ENCODE measurements at regions not wholly inside any gene's neighbourhood (a gene's known extent, or its start where the extent isn't known, plus 50 kb on each side); places are given as distances from the start of the nearest gene placed in this dataset.

DNA sequence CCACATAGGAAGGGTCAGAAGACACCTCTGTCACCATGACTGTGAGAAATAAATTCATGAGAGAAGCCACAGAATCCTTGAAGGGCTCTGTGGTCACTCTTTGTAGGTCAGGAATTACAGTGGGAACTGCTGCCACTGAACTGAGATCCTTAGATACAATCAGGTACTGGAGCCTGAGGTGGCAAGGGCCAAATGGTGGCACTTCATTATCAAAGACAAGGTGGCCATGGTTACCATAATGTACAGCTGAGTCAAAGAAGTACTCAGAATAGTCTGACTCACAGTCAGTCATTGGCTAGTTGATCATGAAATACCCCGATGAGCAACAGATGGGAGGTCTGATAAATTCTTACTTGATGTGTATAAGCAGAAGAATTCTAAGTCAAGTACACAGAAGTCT lies 131.9 kb downstream of the RTL3 start:
- H3K27ac Mint-ChIP-seq: no peak overlapping the region
- peaks cover 0 to 2% (median 0%) of the 10 kb centered on the region in 3 donors for H3K9me3 Mint-ChIP-seq
- H3K4me3 Mint-ChIP-seq: no peak overlapping the region
- peaks cover 0 to 1% (median 0%) of the 10 kb centered on the region in 3 donors for H3K4me1 Mint-ChIP-seq
- no peaks in the 10 kb centered on the region for H3K36me3 Mint-ChIP-seq
- H3K27me3 Mint-ChIP-seq: no peaks in the 10 kb centered on the region

DNA sequence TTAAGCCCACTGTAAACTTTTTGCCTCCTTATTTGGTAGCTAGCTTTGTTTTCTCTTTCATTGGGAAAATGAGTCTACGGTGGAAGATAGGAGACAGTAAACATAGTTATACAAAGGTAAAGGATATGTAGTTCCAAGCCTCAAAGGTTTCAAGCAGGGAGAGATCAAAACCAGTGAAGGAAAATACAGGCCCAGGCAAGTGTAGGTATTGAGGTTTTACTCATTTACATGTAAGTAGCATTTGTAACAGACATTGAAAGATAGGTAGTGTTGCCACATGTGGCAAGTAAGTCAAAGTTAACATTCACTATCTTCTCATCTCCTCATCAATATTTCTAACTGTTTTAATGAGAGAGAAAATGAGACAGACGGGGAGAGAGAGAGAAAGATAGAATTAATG lies 136.5 kb downstream of the RTL3 start:
- H3K9me3 Mint-ChIP-seq: no peaks in the 10 kb centered on the region
- H3K36me3 Mint-ChIP-seq: no peaks in the 10 kb centered on the region
- H3K4me3 Mint-ChIP-seq: no peak overlapping the region
- H3K4me1 Mint-ChIP-seq: no peaks in the 10 kb centered on the region
- H3K27ac Mint-ChIP-seq: no peak overlapping the region
- H3K27me3 Mint-ChIP-seq: peaks cover 2% of the 10 kb centered on the region

DNA sequence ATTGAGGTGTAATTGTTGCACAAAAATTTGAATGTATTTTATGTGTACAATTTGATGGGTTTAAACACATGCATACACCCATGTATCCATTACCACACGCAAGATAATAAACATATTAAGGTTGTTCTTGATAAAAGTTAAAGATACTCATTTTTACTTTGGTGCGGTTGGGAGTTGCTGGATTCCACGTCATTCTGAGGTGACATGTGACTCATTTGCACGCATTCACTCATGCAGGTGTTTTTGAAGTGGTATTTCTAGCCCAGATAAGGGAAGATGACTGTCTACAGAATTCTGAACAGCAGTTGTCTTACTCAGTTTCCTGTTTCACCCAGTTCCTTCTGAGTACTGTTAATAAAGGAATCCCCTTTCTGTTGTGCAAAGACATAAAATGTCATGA lies 142.0 kb downstream of the RTL3 start:
- H3K9me3 Mint-ChIP-seq: no peaks in the 10 kb centered on the region
- no peaks in the 10 kb centered on the region for H3K36me3 Mint-ChIP-seq
- peaks cover 2% of the 10 kb centered on the region for H3K27me3 Mint-ChIP-seq
- no peak overlapping the region for H3K4me3 Mint-ChIP-seq
- peak overlapping the region in 1 of 3 donors; percentile 3 for H3K27ac Mint-ChIP-seq
- peaks cover 7 to 9% (median 7%) of the 10 kb centered on the region in 3 donors for H3K4me1 Mint-ChIP-seq

DNA sequence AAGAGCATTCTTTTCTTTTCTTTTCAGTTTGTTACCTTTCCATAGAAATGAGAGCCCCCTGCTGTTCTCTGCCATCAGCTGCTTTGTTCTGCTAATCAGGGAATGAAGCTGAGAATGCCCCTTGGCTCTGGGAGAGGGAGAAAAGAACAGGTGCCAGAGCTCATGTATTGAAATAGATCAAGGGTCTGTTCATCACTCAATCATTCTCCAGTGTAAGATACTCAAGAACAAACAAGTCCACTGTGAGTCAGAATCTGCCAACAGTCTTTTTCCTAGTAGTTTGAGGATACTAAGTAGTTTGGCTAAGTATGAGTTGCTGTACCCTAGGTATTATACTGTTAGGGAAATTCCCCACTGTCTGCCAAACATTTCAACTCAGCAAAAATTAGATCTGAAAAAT lies 144.3 kb downstream of the RTL3 start:
- H3K27me3 Mint-ChIP-seq: peaks cover 2% of the 10 kb centered on the region
- H3K36me3 Mint-ChIP-seq: no peaks in the 10 kb centered on the region
- peaks cover 7 to 9% (median 7%) of the 10 kb centered on the region in 3 donors for H3K4me1 Mint-ChIP-seq
- H3K27ac Mint-ChIP-seq: no peak overlapping the region
- H3K9me3 Mint-ChIP-seq: no peaks in the 10 kb centered on the region
- no peak overlapping the region for H3K4me3 Mint-ChIP-seq

DNA sequence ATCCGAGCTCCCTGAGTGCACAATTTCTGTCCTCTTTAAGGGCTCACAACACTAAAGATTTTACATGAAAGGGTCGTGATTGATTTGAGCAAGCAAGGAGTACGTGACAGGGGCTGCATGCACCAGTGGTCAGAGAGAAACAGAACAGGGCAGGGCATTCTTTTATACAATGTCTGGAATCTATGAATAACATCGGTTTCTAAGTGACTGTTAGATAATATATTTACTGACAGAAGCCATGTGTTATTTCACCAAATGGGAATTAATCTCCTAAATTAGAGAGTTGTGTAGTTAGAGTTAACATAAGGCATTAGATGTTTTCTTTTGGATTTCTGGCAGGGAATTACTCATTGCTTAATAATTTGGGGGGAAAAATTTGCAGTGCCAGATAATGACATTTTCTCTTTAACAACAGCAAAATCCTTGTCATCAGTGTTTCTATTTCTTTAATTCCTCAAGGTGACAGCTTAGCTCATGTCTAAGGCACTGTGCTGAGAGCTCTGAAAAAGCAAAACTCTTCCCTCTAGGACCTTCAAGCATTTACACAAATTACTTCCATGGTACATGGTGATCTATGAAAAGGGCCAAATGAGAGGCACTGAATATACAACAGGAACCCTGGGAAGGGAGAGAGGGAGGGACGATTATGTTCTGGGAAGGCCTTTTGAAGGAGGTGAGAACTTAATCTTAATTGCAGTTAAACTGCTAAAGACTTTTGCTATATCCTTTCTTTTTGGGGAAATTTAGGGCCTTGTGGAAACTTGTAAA lies 145.0 kb downstream of the RTL3 start:
- H3K9me3 Mint-ChIP-seq: no peaks in the 10 kb centered on the region
- H3K4me3 Mint-ChIP-seq: peak overlapping the region in 1 of 4 donors; percentile 38
- H3K27ac Mint-ChIP-seq: no peak overlapping the region
- peaks cover 7 to 9% (median 7%) of the 10 kb centered on the region in 3 donors for H3K4me1 Mint-ChIP-seq
- H3K36me3 Mint-ChIP-seq: no peaks in the 10 kb centered on the region
- H3K27me3 Mint-ChIP-seq: no peaks in the 10 kb centered on the region

DNA sequence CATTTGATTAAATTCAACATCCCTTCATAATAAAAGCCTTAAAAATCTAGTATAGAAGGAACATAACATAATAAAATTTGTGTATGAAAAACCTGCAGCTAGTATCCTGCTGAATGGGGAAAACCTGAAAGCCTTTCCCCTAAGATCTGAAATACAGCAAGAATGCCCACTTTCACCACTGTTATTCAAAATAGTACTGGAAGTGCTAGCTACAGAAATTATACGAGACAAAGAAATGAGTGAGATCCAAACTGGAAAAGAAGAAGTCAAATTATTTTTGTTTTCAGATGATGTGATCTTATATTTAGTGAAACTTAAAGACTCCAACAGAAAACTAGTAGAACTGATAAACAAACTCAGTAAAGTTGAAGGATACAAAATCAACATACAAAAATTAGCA lies 152.9 kb downstream of the RTL3 start:
- Mint-ChIP-seq H3K27me3 (no peaks in the 10 kb centered on the region), H3K27ac (no peak overlapping the region), H3K36me3 (no peaks in the 10 kb centered on the region), H3K9me3 (no peaks in the 10 kb centered on the region), H3K4me3 (no peak overlapping the region), H3K4me1 (peaks cover 0 to 2% (median 0%) of the 10 kb centered on the region in 3 donors)

DNA sequence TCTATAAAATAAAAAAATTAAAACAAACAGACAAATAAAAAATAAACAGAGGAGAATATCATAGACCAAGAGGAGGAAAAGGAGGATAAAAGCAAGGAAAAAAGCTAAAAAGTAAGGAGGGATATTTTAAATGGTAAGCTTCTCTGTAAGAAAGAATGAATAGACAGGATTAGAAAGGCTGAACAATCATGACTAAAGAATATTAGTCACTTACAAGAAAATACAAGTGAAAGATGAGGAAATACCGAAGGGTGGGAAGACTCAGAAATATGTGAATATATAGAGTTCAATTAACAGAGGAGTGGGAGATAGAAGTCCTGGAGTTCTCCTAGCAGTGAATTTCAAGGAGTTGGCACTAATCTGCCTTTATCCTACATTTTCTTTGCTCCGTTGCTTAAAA lies 162.6 kb downstream of the RTL3 start:
- Mint-ChIP-seq H3K4me1 (no peaks in the 10 kb centered on the region), H3K27me3 (peaks cover 10% of the 10 kb centered on the region), H3K9me3 (no peaks in the 10 kb centered on the region), H3K4me3 (no peak overlapping the region), H3K36me3 (no peaks in the 10 kb centered on the region), H3K27ac (no peak overlapping the region)

DNA sequence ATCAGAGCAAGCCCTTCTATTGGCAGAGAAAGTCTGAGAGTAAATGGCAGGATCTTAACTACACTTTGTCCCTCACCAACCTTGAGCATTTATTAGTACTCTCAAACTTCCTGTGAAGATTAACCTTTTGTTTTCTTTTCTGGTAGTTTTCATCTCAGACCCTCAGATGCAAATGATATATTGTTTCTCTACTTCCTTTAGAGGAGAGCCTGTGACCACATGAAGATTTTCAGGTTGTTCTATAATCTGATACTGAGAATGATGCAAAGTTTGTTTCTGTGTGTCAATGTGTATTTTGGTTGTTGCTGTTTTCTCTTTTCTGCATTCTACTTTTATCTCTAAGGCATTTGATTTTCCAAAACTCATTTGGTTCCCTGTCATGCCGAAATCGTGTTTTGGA lies 165.8 kb upstream of the CYSLTR1 start:
- no peaks in the 10 kb centered on the region for H3K4me1 Mint-ChIP-seq
- no peaks in the 10 kb centered on the region for H3K36me3 Mint-ChIP-seq
- H3K27me3 Mint-ChIP-seq: peaks cover 5% of the 10 kb centered on the region
- peaks cover 0 to 3% (median 0%) of the 10 kb centered on the region in 3 donors for H3K9me3 Mint-ChIP-seq
- no peak overlapping the region for H3K27ac Mint-ChIP-seq
- no peak overlapping the region for H3K4me3 Mint-ChIP-seq

DNA sequence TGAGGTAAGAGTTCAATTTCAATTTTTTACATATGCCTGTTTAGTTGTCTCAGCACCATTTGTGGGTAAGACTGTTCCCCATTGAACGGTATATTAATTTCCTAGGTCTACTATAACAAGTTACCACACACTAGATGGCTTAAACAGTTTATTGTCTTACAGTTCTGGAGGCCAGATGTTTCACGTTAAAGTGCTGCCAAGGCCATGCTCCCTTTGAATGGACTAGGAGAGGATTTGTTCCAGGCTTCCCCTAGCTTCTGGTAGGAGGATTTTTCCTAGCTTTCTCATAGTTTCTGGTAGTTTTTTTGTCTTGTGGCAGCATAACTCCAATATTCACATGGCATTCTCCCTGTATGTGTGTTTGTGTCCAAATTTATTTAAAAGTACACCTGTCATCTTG lies 149.3 kb upstream of the CYSLTR1 start:
- Mint-ChIP-seq H3K4me1 (no peaks in the 10 kb centered on the region), H3K27ac (no peak overlapping the region), H3K27me3 (no peaks in the 10 kb centered on the region), H3K9me3 (peaks cover 0 to 7% (median 3%) of the 10 kb centered on the region in 3 donors), H3K4me3 (no peak overlapping the region), H3K36me3 (no peaks in the 10 kb centered on the region)

DNA sequence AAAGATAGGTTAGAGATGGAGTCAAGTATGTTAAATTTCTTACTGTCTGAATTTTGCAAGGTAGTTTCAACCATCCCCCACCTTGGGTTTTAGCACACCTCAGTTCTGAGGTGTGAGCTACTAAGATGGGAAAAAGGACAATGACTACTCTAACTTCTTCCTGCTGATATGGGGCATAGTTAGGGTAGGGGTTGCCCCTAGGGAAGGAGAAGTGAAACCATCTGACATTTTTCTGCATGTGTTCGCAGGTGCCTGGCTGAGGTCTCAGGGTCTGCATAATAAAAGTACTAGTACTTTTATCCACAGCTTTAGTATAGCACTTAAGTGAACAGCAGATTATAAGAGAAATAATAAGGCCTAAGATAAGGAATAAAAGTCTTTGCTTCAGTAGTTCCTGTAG lies 129.5 kb upstream of the CYSLTR1 start:
- Mint-ChIP-seq H3K4me3 (no peak overlapping the region), H3K27me3 (no peaks in the 10 kb centered on the region)

DNA sequence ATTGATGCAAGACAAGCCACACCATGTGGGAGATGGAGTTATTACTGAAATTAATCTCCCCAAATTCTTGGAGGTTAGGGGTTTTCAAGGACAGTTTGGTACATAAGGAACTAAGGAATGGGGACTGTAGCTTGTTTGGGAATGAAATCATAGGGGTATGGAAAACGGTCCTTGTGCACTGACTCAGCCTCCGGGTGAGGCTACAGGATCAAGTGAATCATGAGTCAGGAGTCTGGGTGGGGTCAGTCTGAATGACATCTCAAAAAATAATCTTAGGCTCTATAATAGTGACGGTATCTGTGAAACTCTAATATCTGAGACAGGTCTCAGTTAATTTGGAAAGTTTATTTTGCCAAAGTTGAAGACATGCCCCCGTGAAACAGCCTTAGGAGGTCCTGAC lies 128.5 kb upstream of the CYSLTR1 start:
- H3K27ac Mint-ChIP-seq: no peak overlapping the region
- no peaks in the 10 kb centered on the region for H3K27me3 Mint-ChIP-seq
- peaks cover 2 to 6% (median 6%) of the 10 kb centered on the region in 3 donors for H3K9me3 Mint-ChIP-seq
- no peak overlapping the region for H3K4me3 Mint-ChIP-seq
- no peaks in the 10 kb centered on the region for H3K36me3 Mint-ChIP-seq
- no peaks in the 10 kb centered on the region for H3K4me1 Mint-ChIP-seq

More for the DNA sequence above, 129.5 kb upstream of the CYSLTR1 start:
- Mint-ChIP-seq H3K4me1 (no peaks in the 10 kb centered on the region), H3K9me3 (peaks cover 2 to 8% (median 4%) of the 10 kb centered on the region in 3 donors), H3K27ac (no peak overlapping the region), H3K36me3 (no peaks in the 10 kb centered on the region)

DNA sequence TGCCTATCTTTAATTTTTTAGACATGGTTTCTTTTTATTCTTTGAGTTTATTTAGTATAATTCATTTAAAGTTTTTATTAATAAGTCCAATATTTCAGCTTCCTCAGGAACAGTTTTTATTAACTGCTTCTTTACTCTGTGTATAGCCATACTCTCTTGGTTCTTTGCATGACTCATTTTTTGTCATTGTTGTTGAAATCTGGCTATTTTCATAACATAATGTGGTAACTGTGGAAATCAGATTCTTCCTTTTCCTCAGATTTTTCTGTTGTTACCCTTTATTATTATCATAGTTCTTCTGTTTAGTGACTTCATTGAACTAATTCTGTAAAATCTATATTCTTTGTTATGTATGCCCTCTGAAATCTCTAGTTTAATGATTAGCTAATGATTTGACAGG lies 124.9 kb upstream of the CYSLTR1 start:
- Mint-ChIP-seq H3K4me1 (no peaks in the 10 kb centered on the region), H3K27me3 (no peaks in the 10 kb centered on the region), H3K36me3 (no peaks in the 10 kb centered on the region), H3K9me3 (peaks cover 2 to 10% (median 5%) of the 10 kb centered on the region in 3 donors), H3K4me3 (no peak overlapping the region), H3K27ac (no peak overlapping the region)

DNA sequence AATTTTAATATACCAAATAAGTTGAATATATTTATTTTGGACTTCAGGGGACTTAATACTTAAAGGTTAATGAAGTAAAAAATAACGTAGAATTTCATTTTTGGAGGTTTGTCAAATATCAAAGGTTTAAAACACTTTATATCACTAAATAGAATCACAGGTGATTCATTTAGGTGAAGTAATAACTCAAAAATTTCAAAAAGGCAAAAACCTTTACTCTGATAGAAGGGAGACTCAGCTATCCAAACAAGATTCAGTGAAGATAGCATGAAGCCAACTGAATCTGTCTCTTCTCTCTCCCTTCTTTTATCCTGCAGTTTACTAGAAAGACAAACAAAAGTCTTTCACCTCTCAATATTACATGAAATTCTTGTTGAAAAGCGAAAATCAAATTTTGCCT lies 110.2 kb upstream of the CYSLTR1 start:
- no peak overlapping the region for H3K27ac Mint-ChIP-seq
- H3K4me3 Mint-ChIP-seq: no peak overlapping the region
- H3K36me3 Mint-ChIP-seq: no peaks in the 10 kb centered on the region
- H3K4me1 Mint-ChIP-seq: peaks cover 0 to 1% (median 0%) of the 10 kb centered on the region in 3 donors
- H3K27me3 Mint-ChIP-seq: no peaks in the 10 kb centered on the region
- peaks cover 0 to 6% (median 0%) of the 10 kb centered on the region in 3 donors for H3K9me3 Mint-ChIP-seq

DNA sequence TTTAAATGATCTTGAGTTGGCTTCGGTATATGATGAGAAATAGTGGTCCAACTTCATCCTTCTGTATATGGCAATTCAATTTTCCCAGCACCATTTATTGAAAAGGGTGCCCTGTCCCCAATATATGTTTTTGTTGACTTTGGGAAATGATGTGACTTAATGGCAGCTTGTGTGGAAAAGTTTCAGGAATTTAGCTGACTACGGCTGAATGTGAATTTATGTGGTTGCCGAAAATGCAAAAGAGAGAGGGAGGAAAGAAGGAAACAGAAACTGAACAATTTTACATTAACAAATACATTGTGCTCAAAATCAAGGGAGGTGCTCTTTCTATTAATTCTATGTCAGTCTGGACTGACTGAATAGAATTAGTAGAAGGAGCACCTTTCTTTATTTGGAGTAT lies 101.8 kb upstream of the CYSLTR1 start:
- Mint-ChIP-seq H3K36me3 (no peaks in the 10 kb centered on the region), H3K27ac (no peak overlapping the region), H3K9me3 (peaks cover 0 to 5% (median 4%) of the 10 kb centered on the region in 3 donors), H3K4me3 (no peak overlapping the region), H3K4me1 (peaks cover 0 to 1% (median 0%) of the 10 kb centered on the region in 3 donors), H3K27me3 (no peaks in the 10 kb centered on the region)

DNA sequence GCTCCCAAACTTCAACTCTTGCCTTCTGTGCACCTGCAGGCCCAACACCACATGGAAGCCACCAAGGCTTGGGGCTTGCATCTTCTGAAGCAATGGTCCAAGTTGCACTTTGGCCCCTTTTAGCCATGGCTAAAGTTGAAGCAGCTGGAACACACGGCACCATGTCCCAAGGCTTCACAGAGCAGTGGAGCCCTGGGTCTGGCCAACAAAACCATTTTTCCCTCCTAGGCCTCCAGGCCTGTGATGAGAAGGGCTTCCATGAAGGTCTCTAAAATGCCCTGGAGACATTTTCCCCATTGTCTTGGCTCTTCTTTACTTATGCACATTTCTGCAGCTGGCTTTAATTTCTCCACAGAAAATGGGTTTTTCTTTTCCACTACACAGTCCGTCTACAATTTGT lies 61.3 kb upstream of the CYSLTR1 start:
- peaks cover 7 to 14% (median 13%) of the 10 kb centered on the region in 3 donors for H3K9me3 Mint-ChIP-seq
- H3K27me3 Mint-ChIP-seq: peaks cover 3% of the 10 kb centered on the region
- H3K4me3 Mint-ChIP-seq: peak overlapping the region in 1 of 4 donors; percentile 53
- H3K36me3 Mint-ChIP-seq: peaks cover 2% of the 10 kb centered on the region
- no peak overlapping the region for H3K27ac Mint-ChIP-seq
- peaks cover 0 to 2% (median 0%) of the 10 kb centered on the region in 3 donors for H3K4me1 Mint-ChIP-seq

DNA sequence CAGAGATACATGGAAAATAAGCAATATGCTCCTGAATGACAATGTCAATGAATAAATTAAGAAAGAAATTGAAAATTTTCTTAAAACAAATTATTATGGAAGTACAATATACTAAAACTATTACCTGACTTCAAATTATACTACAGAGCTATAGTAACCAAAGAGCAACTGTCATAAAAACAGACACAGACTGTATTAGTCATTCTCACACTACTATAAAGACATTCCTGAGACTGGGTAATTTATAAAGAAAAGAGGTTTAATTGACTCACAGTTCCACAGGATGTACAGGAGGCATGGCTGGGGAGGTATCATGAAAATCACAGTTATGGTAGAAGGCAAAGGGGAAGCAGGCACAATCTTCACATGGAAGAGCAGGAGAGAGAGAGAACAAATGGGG lies 60.0 kb upstream of the CYSLTR1 start:
- Mint-ChIP-seq H3K27ac (no peak overlapping the region), H3K9me3 (peaks cover 7 to 14% (median 13%) of the 10 kb centered on the region in 3 donors), H3K4me1 (peaks cover 0 to 2% (median 0%) of the 10 kb centered on the region in 3 donors), H3K27me3 (peaks cover 3% of the 10 kb centered on the region), H3K4me3 (no peak overlapping the region), H3K36me3 (peaks cover 2% of the 10 kb centered on the region)
